Osteoblast (primary cell): ENCODE measurements at regions not wholly inside any gene's neighbourhood (a gene's known extent, or its start where the extent isn't known, plus 50 kb on each side); places are given as distances from the start of the nearest gene placed in this dataset.
"Not testable (repeated sequence)": the region's sequence is repeated elsewhere in the genome, so short reads cannot be mapped to it uniquely, and the experiment has no call there.

Experiments
- DNase-seq: peaks from one replicate; pipeline ENCODE4 v3.0.0; 2011; ENCODE audit warnings: low spot score, mixed read lengths; ENCODE audit not compliant: insufficient read length; ENCODE audit errors: missing footprints
- H2AFZ ChIP-seq: 2 replicates; pipeline ENCODE4 v1.6.0; 2011; ENCODE audit warnings: mild to moderate bottlenecking, low read length
- H3K27ac ChIP-seq: 2 replicates; pipeline ENCODE4 v1.5.1; 2011; ENCODE audit warnings: mild to moderate bottlenecking, low read depth, low read length, moderate library complexity
- H3K27me3 ChIP-seq: 2 replicates; pipeline ENCODE4 v1.6.0; 2012; ENCODE audit warnings: mild to moderate bottlenecking, control low read depth, inconsistent platforms, low read length, moderate library complexity; ENCODE audit not compliant: insufficient read depth
- H3K36me3 ChIP-seq: 2 replicates; pipeline ENCODE4 v1.5.1; 2011; ENCODE audit warnings: mild to moderate bottlenecking, low read length, control low read depth, moderate library complexity; ENCODE audit not compliant: insufficient read depth
- H3K4me1 ChIP-seq: 2 replicates; pipeline ENCODE4 v1.5.1; 2011; ENCODE audit warnings: mild to moderate bottlenecking, low read length, control low read depth, moderate library complexity; ENCODE audit not compliant: insufficient read depth
- H3K4me2 ChIP-seq: 2 replicates; pipeline ENCODE4 v1.6.0; 2011; ENCODE audit warnings: mild to moderate bottlenecking, low read length; ENCODE audit not compliant: insufficient read depth
- H3K4me3 ChIP-seq: fragments of 200-600 bp; sonication (generic); 3 replicates; pipeline ENCODE4 v1.5.1; 2012; ENCODE audit warnings: mild to moderate bottlenecking, low read length, inconsistent platforms; ENCODE audit not compliant: insufficient read depth
- H3K79me2 ChIP-seq: 2 replicates; pipeline ENCODE4 v1.6.0; 2012; ENCODE audit warnings: mild to moderate bottlenecking, low read length, control low read depth, inconsistent platforms; ENCODE audit not compliant: insufficient read depth
- H3K9me3 ChIP-seq: 2 replicates; pipeline ENCODE4 v1.5.1; 2011; ENCODE audit warnings: low read depth, low read length, control low read depth
- H4K20me1 ChIP-seq: 2 replicates; pipeline ENCODE4 v1.6.0; 2012; ENCODE audit warnings: mild to moderate bottlenecking, low read length, control low read depth; ENCODE audit not compliant: insufficient read depth
- TF ChIP-seq, protein P1 (sequence below): IDR thresholded peaks from 2 replicates; pipeline ENCODE4 v1.5.1; 2011; ENCODE audit warnings: mild to moderate bottlenecking, low read depth, low read length, moderate library complexity; ENCODE audit errors: extremely low read depth

DNA sequence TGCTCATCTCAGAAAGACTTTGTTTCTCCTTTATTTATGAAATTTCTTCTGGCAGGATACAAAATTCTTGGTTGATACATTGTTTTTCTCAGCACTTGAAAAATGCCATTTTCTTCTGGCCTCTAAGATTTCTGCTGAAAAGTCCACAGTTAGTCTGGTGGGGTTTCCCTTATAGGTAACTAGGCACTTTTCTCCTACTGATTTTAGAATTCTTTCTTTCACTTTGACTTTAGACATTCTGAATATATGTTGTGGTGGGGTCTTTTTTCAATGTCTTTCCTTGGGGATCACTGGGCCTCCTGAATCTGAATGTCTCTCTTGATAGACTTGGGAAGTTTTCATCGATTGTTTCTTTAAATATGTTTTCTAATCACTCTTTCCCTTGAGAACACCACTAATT lies 79.6 kb downstream of the CETN3 start:
- no peaks in the 10 kb centered on the region for H3K9me3 ChIP-seq
- no peak overlapping the region for H2AFZ ChIP-seq
- no peaks in the 10 kb centered on the region for H3K36me3 ChIP-seq
- H3K4me3 ChIP-seq: no peak overlapping the region
- no peak for DNase-seq
- H3K4me1 ChIP-seq: no peaks in the 10 kb centered on the region
- TF ChIP-seq, protein P1, sequence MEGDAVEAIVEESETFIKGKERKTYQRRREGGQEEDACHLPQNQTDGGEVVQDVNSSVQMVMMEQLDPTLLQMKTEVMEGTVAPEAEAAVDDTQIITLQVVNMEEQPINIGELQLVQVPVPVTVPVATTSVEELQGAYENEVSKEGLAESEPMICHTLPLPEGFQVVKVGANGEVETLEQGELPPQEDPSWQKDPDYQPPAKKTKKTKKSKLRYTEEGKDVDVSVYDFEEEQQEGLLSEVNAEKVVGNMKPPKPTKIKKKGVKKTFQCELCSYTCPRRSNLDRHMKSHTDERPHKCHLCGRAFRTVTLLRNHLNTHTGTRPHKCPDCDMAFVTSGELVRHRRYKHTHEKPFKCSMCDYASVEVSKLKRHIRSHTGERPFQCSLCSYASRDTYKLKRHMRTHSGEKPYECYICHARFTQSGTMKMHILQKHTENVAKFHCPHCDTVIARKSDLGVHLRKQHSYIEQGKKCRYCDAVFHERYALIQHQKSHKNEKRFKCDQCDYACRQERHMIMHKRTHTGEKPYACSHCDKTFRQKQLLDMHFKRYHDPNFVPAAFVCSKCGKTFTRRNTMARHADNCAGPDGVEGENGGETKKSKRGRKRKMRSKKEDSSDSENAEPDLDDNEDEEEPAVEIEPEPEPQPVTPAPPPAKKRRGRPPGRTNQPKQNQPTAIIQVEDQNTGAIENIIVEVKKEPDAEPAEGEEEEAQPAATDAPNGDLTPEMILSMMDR: no peak
- H3K4me2 ChIP-seq: no peak overlapping the region
- H4K20me1 ChIP-seq: no peaks in the 10 kb centered on the region
- H3K79me2 ChIP-seq: no peaks in the 10 kb centered on the region
- H3K27ac ChIP-seq: no peak overlapping the region
- H3K27me3 ChIP-seq: no peaks in the 10 kb centered on the region

DNA sequence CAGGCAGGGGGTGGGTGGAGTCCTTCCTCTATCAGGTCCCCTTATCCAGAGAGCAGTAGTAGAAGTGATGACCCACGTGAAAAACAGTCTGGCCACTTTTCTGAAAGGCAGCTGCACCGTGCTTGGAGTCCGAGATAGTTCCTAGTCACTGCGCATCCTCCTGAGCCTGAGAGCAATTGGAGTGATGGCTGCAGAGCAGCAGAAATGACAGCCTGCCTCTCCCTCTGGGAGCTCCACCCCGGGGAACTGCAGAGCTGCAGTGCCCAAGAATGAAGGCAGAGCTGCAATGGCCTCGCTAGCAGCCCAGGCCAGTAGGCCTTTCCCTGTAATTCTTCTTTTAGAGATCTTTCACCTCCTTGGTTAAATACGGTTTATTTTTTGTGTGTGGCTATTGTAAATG lies 82.6 kb downstream of the CETN3 start:
- H3K4me1 ChIP-seq: no peaks in the 10 kb centered on the region
- no peaks in the 10 kb centered on the region for H3K9me3 ChIP-seq
- H3K79me2 ChIP-seq: no peaks in the 10 kb centered on the region
- no peak overlapping the region for H3K4me3 ChIP-seq
- H4K20me1 ChIP-seq: no peaks in the 10 kb centered on the region
- H3K4me2 ChIP-seq: no peak overlapping the region
- TF ChIP-seq, protein P1: no peak
- H3K27ac ChIP-seq: no peak overlapping the region
- no peaks in the 10 kb centered on the region for H3K36me3 ChIP-seq
- no peak overlapping the region for H2AFZ ChIP-seq
- H3K27me3 ChIP-seq: no peaks in the 10 kb centered on the region
- no peak for DNase-seq

GRCh38 chr5:90325093-90325492 lies 84.5 kb downstream of the CETN3 start:
- Histone ChIP-seq H4K20me1 (no peaks in the 10 kb centered on the region), H2AFZ (no peak overlapping the region), H3K9me3 (no peaks in the 10 kb centered on the region), H3K4me3 (no peak overlapping the region), H3K4me2 (no peak overlapping the region), H3K4me1 (no peaks in the 10 kb centered on the region), H3K36me3 (no peaks in the 10 kb centered on the region), H3K27ac (no peak overlapping the region), H3K27me3 (no peaks in the 10 kb centered on the region), H3K79me2 (no peaks in the 10 kb centered on the region)
- TF ChIP-seq, protein P1: no peak
- no peak for DNase-seq

DNA sequence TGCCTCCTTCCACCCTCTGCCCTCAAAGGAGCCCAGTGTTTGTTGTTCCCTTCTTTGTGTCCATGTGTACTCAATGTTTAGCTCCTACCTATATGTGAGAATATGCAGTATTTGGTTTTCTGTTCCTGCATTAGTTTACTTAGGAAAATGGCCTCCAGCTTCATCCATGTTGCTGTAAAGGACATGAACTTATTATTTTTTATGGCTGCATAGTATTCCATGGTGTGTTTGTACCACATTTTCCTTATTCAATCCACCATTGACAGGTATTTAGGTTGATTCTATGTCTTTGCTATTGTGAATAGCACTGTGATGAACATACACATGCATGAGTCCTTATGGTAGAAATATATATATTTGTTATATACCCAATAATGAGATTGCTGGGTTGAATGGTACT lies 89.2 kb downstream of the CETN3 start:
- not testable (repeated sequence) for H3K27ac ChIP-seq, H3K4me1 ChIP-seq, H3K9me3 ChIP-seq, H3K36me3 ChIP-seq, H2AFZ ChIP-seq, H4K20me1 ChIP-seq, DNase-seq, H3K4me2 ChIP-seq, H3K4me3 ChIP-seq, H3K79me2 ChIP-seq, H3K27me3 ChIP-seq

GRCh38 chr5:90312027-90312426 lies 97.5 kb downstream of the CETN3 start:
- Histone ChIP-seq H3K4me3 (no peak overlapping the region), H3K4me1 (no peaks in the 10 kb centered on the region), H3K79me2 (no peaks in the 10 kb centered on the region), H3K27me3 (no peaks in the 10 kb centered on the region), H3K27ac (no peak overlapping the region), H2AFZ (no peak overlapping the region), H4K20me1 (no peaks in the 10 kb centered on the region), H3K9me3 (no peaks in the 10 kb centered on the region), H3K36me3 (no peaks in the 10 kb centered on the region), H3K4me2 (no peak overlapping the region)
- TF ChIP-seq, protein P1: no peak
- no peak for DNase-seq
